ENCODE measurements at regions not wholly inside any gene's neighbourhood (a gene's known extent, or its start where the extent isn't known, plus 50 kb on each side); places are given as distances from the start of the nearest gene placed in this dataset.
A peak's percentile ranks its signal among the peaks of the same experiment; 100 is the strongest.
"Not testable (repeated sequence)": the region's sequence is repeated elsewhere in the genome, so short reads cannot be mapped to it uniquely, and the experiment has no call there.

DNA sequence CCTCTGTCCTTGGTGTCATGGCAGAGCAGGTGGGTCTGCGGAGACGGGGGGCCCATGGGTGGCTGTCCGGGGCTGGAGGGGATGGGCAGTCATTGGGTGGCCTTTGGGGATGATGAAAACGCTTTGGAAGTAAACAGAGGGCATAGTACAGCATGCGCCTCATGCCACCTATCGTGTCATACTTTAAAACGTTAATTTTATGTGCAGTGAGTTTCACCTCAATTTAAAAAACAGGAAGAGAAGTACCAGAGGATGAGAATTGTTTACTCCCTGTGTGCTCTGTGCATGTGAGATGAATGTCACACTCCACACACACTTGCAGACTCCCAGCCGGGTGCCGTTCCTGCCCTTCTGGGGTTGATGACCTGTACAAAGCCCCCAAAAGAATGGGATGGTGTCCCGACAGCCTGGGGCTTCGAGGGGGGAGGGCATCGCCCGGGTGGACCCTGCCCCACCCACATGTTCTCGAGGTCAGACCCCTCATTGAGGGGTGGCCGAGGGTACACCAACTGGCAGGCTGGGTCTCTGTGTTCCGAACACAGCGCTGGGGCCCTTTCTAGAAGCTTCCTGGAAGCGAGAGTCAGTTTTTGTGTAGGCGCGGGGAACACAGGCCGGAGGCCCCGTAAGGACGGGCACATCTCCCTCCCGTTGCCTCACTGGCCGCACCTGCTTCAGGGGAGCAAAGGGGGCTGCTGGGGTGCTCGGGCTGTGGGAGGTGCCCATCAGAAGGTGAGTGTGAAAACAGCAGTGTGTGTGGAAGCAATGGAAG lies 153.2 kb downstream of the LAT start:
- Mint-ChIP-seq H3K27me3 (ENCODE audit: insufficient read depth, low read depth) (peaks cover 15% of the 10 kb centered on the region), H3K4me1 (peaks cover 37% of the 10 kb centered on the region)
- not testable (repeated sequence) for H3K4me2 ChIP-seq; H3K36me3 ChIP-seq; H3K27ac ChIP-seq; H3K9ac ChIP-seq; H3K36me3 Mint-ChIP-seq; H3K27ac Mint-ChIP-seq; H2AFZ ChIP-seq (replicated peaks); H3F3A ChIP-seq (ENCODE audit: low read depth); H4K20me1 ChIP-seq (ENCODE audit: low read depth); H3K27me3 ChIP-seq; H3K79me2 ChIP-seq (ENCODE audit: low read depth); H3K9me3 Mint-ChIP-seq; H3K9me3 ChIP-seq (ENCODE audit: low read depth); H3K4me3 ChIP-seq; H3K4me1 ChIP-seq; H3K4me3 Mint-ChIP-seq; DNase-seq (ENCODE audit: low spot score)

- H3K9me3 ChIP-seq (ENCODE audit: low read depth); H3K27ac ChIP-seq; H3K27ac Mint-ChIP-seq; H3F3A ChIP-seq (ENCODE audit: low read depth); DNase-seq (ENCODE audit: low spot score); H3K27me3 ChIP-seq; H3K4me3 ChIP-seq; H3K9ac ChIP-seq; H3K36me3 Mint-ChIP-seq; H3K4me3 Mint-ChIP-seq; H3K4me1 ChIP-seq; H3K79me2 ChIP-seq (ENCODE audit: low read depth); H4K20me1 ChIP-seq (ENCODE audit: low read depth); H2AFZ ChIP-seq (replicated peaks); H3K36me3 ChIP-seq; H3K9me3 Mint-ChIP-seq; H3K4me2 ChIP-seq: not testable (repeated sequence)
- Mint-ChIP-seq H3K4me1 (peaks cover 35% of the 10 kb centered on the region), H3K27me3 (ENCODE audit: insufficient read depth, low read depth) (peaks cover 11% of the 10 kb centered on the region)
These were observed 152.6 kb downstream of the LAT start for GRCh38 chr16:29137461-29137860.

GRCh38 chr16:29136916-29137315 lies 152.1 kb downstream of the LAT start:
- not testable (repeated sequence) for H2AFZ ChIP-seq (replicated peaks); DNase-seq (ENCODE audit: low spot score)

GRCh38 chr16:29136046-29136696 lies 151.3 kb downstream of the LAT start:
- H3K27ac ChIP-seq; H3K36me3 Mint-ChIP-seq; H3K9me3 Mint-ChIP-seq; H3K27me3 ChIP-seq; H3K4me2 ChIP-seq; H3K79me2 ChIP-seq (ENCODE audit: low read depth); H3K4me1 ChIP-seq; H3F3A ChIP-seq (ENCODE audit: low read depth); H3K4me3 ChIP-seq; H2AFZ ChIP-seq (replicated peaks); H3K36me3 ChIP-seq; H3K27ac Mint-ChIP-seq; DNase-seq (ENCODE audit: low spot score); H3K9me3 ChIP-seq (ENCODE audit: low read depth); H3K9ac ChIP-seq; H4K20me1 ChIP-seq (ENCODE audit: low read depth): not testable (repeated sequence)
- peaks cover 31% of the 10 kb centered on the region for H3K4me1 Mint-ChIP-seq
- H3K4me3 Mint-ChIP-seq, result peak overlapping the region; percentile 10
- H3K27me3 Mint-ChIP-seq (ENCODE audit: insufficient read depth, low read depth), result peaks cover 11% of the 10 kb centered on the region

More at GRCh38 chr16:29136916-29137315, 152.1 kb downstream of the LAT start:
- H3K79me2 ChIP-seq (ENCODE audit: low read depth); H3K27ac ChIP-seq; H3K9me3 Mint-ChIP-seq; H3K9me3 ChIP-seq (ENCODE audit: low read depth); H3K4me3 ChIP-seq; H3K27me3 ChIP-seq; H3K4me2 ChIP-seq; H3K4me3 Mint-ChIP-seq; H3K4me1 ChIP-seq; H3F3A ChIP-seq (ENCODE audit: low read depth); H3K27ac Mint-ChIP-seq; H3K36me3 ChIP-seq; H3K9ac ChIP-seq; H4K20me1 ChIP-seq (ENCODE audit: low read depth); H3K36me3 Mint-ChIP-seq: not testable (repeated sequence)
- peaks cover 11% of the 10 kb centered on the region for H3K27me3 Mint-ChIP-seq (ENCODE audit: insufficient read depth, low read depth)
- H3K4me1 Mint-ChIP-seq, result peaks cover 29% of the 10 kb centered on the region

GRCh38 chr16:29135098-29135497 lies 150.2 kb downstream of the LAT start:
- not testable (repeated sequence) for H3K9me3 Mint-ChIP-seq; H3K27me3 ChIP-seq; H3K36me3 ChIP-seq; H3K27me3 Mint-ChIP-seq (ENCODE audit: insufficient read depth, low read depth); H4K20me1 ChIP-seq (ENCODE audit: low read depth); H3K27ac Mint-ChIP-seq; H3K9ac ChIP-seq; H3K4me3 Mint-ChIP-seq; H3F3A ChIP-seq (ENCODE audit: low read depth); H3K4me1 ChIP-seq; H3K79me2 ChIP-seq (ENCODE audit: low read depth); DNase-seq (ENCODE audit: low spot score); H3K4me2 ChIP-seq; H3K36me3 Mint-ChIP-seq; H2AFZ ChIP-seq (replicated peaks); H3K27ac ChIP-seq; H3K4me3 ChIP-seq; H3K9me3 ChIP-seq (ENCODE audit: low read depth)
- H3K4me1 Mint-ChIP-seq, result peaks cover 24% of the 10 kb centered on the region

DNA sequence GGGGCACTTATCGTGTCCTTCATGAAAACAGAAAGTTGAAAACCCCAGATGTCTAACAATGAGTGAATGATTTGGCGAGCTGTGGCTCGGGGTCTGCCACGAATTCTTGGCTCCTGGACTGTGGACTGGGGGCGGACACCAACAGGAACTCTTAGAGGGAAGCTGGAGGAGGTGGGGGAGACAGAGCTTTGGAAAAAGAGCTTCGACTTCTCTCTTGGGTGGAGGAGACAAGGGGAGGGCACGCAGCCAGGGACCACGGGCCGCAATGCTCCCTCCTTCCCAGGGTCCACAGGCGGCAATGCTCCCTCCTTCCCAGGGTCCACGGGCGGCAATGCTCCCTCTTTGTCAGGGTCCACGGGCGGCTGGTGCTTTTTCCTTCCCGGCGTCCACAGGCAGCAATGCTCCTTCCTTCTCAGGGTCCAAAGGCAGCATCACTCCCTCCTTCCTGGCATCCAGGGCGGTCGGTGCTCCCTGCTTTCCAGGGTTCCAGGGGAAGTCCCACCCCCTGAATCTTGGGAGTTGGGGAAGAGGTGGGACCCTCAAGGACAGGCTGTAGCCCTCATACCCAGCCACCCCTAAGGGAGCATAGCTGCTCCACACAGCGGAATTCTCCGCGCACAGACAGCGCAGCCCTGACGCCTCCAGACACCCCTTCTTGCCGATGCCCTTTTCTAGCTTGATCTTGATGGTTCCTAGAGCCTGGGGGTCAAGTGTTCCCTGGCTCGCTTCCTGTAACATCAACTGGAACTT lies 149.0 kb downstream of the LAT start:
- H3K4me2 ChIP-seq; H3K9me3 ChIP-seq (ENCODE audit: low read depth); H3F3A ChIP-seq (ENCODE audit: low read depth); H3K27me3 ChIP-seq; H3K27ac ChIP-seq; H3K9ac ChIP-seq; H3K9me3 Mint-ChIP-seq; H2AFZ ChIP-seq (replicated peaks); H3K36me3 ChIP-seq; H3K4me3 Mint-ChIP-seq; H3K27me3 Mint-ChIP-seq (ENCODE audit: insufficient read depth, low read depth); H3K36me3 Mint-ChIP-seq; DNase-seq (ENCODE audit: low spot score); H3K79me2 ChIP-seq (ENCODE audit: low read depth); H3K4me1 ChIP-seq; H4K20me1 ChIP-seq (ENCODE audit: low read depth); H3K4me3 ChIP-seq: not testable (repeated sequence)
- peak overlapping the region; percentile 24 for H3K27ac Mint-ChIP-seq
- peaks cover 16% of the 10 kb centered on the region for H3K4me1 Mint-ChIP-seq

GRCh38 chr16:29132869-29133268 lies 148.0 kb downstream of the LAT start:
- not testable (repeated sequence) for H4K20me1 ChIP-seq (ENCODE audit: low read depth); H3K4me1 ChIP-seq; H3K4me2 ChIP-seq; H3K9me3 ChIP-seq (ENCODE audit: low read depth); H3K79me2 ChIP-seq (ENCODE audit: low read depth); H3K4me3 ChIP-seq; H3K27me3 Mint-ChIP-seq (ENCODE audit: insufficient read depth, low read depth); H3K9ac ChIP-seq; H3K36me3 ChIP-seq; H3K9me3 Mint-ChIP-seq; H3K36me3 Mint-ChIP-seq; H3K27ac ChIP-seq; H3K4me3 Mint-ChIP-seq; H3K27me3 ChIP-seq; H3K27ac Mint-ChIP-seq; DNase-seq (ENCODE audit: low spot score); H2AFZ ChIP-seq (replicated peaks); H3F3A ChIP-seq (ENCODE audit: low read depth)
- peaks cover 10% of the 10 kb centered on the region for H3K4me1 Mint-ChIP-seq

GRCh38 chr16:29132444-29132843 lies 147.6 kb downstream of the LAT start:
- not testable (repeated sequence) for H3K9me3 Mint-ChIP-seq, H3K4me1 Mint-ChIP-seq

More at GRCh38 chr16:29132444-29132843, 147.6 kb downstream of the LAT start:
- not testable (repeated sequence) for H3K4me3 Mint-ChIP-seq; H3K36me3 ChIP-seq; H3K4me1 ChIP-seq; H3K27me3 Mint-ChIP-seq (ENCODE audit: insufficient read depth, low read depth); H3K79me2 ChIP-seq (ENCODE audit: low read depth); H3K36me3 Mint-ChIP-seq; H3F3A ChIP-seq (ENCODE audit: low read depth); H3K27me3 ChIP-seq; H3K9me3 ChIP-seq (ENCODE audit: low read depth); DNase-seq (ENCODE audit: low spot score); H3K4me3 ChIP-seq; H2AFZ ChIP-seq (replicated peaks); H3K4me2 ChIP-seq; H3K27ac Mint-ChIP-seq; H3K27ac ChIP-seq; H3K9ac ChIP-seq; H4K20me1 ChIP-seq (ENCODE audit: low read depth)
